ENCODE measurements at regions not wholly inside any gene's neighbourhood (a gene's known extent, or its start where the extent isn't known, plus 50 kb on each side); places are given as distances from the start of the nearest gene placed in this dataset.
"Not testable (repeated sequence)": the region's sequence is repeated elsewhere in the genome, so short reads cannot be mapped to it uniquely, and the experiment has no call there.

DNA sequence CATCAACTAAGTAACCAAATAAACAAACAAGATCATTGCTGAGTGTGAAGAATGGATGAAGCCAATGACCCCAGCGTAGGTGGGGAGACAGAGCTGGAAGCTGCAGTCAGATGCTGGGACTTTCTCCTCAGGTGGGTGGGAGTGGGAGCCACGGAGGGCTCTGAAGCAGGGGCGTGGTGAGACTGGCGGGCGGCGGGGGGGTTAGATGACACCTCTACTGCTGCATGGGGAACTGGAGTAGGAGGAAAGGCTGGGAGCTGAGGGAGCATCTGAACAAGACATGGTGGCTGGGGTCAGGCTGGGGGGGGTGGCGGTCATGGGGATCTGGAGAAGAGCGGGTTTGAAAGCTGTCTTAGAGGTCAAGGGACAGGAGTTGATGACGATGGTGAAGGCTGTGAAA lies 193.8 kb downstream of the C9orf50 start:
- POLR2A ChIA-PET, result interaction anchor here (0.6 to 0.9 kb wide), 3 partner anchors 55 to 203 kb away, joined by 3 read pairs; no protein-coding TSS in a partner anchor
- H3K4me1 Mint-ChIP-seq (ENCODE audit: insufficient read depth, unreplicated experiment), result peaks cover 4% of the 10 kb centered on the region
- CTCF ChIA-PET, result no interaction called here
- peaks cover 33% of the 10 kb centered on the region for H3K27me3 Mint-ChIP-seq (ENCODE audit: insufficient read depth, unreplicated experiment)
- no peak for DNase-seq (ENCODE audit: unreplicated experiment)
- no peaks in the 10 kb centered on the region for H3K36me3 Mint-ChIP-seq (ENCODE audit: insufficient read depth, unreplicated experiment)
- H3K27ac Mint-ChIP-seq (ENCODE audit: low read depth, unreplicated experiment), result no peak overlapping the region
- BruUV-seq (replicated peaks), result no TSS peak
- no peak overlapping the region for H3K4me3 Mint-ChIP-seq (ENCODE audit: unreplicated experiment)
- intact Hi-C loops (cut with micrococcal nuclease), result no loop called here
- no peaks in the 10 kb centered on the region for H3K9me3 Mint-ChIP-seq (ENCODE audit: unreplicated experiment)
- TF ChIP-seq, protein P1, sequence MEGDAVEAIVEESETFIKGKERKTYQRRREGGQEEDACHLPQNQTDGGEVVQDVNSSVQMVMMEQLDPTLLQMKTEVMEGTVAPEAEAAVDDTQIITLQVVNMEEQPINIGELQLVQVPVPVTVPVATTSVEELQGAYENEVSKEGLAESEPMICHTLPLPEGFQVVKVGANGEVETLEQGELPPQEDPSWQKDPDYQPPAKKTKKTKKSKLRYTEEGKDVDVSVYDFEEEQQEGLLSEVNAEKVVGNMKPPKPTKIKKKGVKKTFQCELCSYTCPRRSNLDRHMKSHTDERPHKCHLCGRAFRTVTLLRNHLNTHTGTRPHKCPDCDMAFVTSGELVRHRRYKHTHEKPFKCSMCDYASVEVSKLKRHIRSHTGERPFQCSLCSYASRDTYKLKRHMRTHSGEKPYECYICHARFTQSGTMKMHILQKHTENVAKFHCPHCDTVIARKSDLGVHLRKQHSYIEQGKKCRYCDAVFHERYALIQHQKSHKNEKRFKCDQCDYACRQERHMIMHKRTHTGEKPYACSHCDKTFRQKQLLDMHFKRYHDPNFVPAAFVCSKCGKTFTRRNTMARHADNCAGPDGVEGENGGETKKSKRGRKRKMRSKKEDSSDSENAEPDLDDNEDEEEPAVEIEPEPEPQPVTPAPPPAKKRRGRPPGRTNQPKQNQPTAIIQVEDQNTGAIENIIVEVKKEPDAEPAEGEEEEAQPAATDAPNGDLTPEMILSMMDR (IDR thresholded peaks at IDR 0.05; ENCODE audit: unreplicated experiment), result no peak

DNA sequence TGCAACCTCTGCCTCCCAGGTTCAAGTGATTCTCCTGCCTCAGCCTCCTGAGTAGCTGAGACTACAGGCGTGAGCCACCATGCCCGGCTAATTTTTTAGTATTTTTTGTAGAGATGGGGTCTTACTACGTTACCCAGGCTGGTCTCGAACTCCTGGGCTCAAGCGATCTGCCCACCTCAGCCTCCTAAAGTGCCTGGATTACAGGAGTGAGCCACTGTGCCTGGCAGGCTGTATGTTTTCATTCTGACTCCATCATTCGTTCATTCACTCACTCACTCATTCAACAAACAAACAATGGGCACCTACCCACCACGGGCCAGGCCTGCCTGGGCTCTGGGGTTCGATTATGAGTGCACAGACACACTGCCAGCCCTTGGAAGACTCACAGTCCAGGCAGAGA lies 197.1 kb downstream of the C9orf50 start:
- H3K9me3 Mint-ChIP-seq (ENCODE audit: unreplicated experiment); H3K27ac Mint-ChIP-seq (ENCODE audit: low read depth, unreplicated experiment); H3K4me3 Mint-ChIP-seq (ENCODE audit: unreplicated experiment); H3K4me1 Mint-ChIP-seq (ENCODE audit: insufficient read depth, unreplicated experiment); DNase-seq (ENCODE audit: unreplicated experiment); POLR2A ChIA-PET; CTCF ChIA-PET; BruUV-seq (replicated peaks); H3K36me3 Mint-ChIP-seq (ENCODE audit: insufficient read depth, unreplicated experiment); intact Hi-C loops (cut with micrococcal nuclease): not testable (repeated sequence)
- peaks cover 14% of the 10 kb centered on the region for H3K27me3 Mint-ChIP-seq (ENCODE audit: insufficient read depth, unreplicated experiment)

DNA sequence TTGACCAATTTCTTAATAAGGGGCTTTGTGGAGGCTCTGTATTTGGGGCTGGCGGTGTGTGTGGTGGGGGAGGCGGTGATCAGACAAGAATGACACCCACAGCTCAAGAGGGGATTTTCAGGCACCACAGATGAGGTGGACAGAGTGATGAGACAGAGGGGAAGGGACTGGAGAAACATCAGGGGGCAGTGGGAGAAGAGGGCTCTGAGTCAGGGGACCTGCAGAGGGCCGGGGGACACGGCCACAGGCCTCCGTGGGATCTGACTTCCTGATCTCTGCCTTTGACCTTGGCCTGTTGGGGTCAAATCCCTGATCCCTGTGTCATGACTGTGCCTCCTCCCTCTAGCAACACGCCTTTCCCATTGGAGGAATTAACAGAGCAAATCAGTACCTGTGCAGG lies 197.7 kb downstream of the C9orf50 start:
- H3K27me3 Mint-ChIP-seq (ENCODE audit: insufficient read depth, unreplicated experiment), result peaks cover 14% of the 10 kb centered on the region
- intact Hi-C loops (cut with micrococcal nuclease), result no loop called here
- no TSS peak for BruUV-seq (replicated peaks)
- ChIA-PET CTCF (no interaction called here), POLR2A (interaction anchor here (0.7 to 1.3 kb wide), 2 partner anchors 60 to 251 kb away, joined by 3 read pairs; no protein-coding TSS in a partner anchor)
- no peak for DNase-seq (ENCODE audit: unreplicated experiment)
- no peak overlapping the region for H3K27ac Mint-ChIP-seq (ENCODE audit: low read depth, unreplicated experiment)
- no peaks in the 10 kb centered on the region for H3K9me3 Mint-ChIP-seq (ENCODE audit: unreplicated experiment)
- H3K4me1 Mint-ChIP-seq (ENCODE audit: insufficient read depth, unreplicated experiment), result peaks cover 4% of the 10 kb centered on the region
- H3K4me3 Mint-ChIP-seq (ENCODE audit: unreplicated experiment), result no peak overlapping the region
- TF ChIP-seq, protein P1 (IDR thresholded peaks at IDR 0.05; ENCODE audit: unreplicated experiment), result no peak
- no peaks in the 10 kb centered on the region for H3K36me3 Mint-ChIP-seq (ENCODE audit: insufficient read depth, unreplicated experiment)

DNA sequence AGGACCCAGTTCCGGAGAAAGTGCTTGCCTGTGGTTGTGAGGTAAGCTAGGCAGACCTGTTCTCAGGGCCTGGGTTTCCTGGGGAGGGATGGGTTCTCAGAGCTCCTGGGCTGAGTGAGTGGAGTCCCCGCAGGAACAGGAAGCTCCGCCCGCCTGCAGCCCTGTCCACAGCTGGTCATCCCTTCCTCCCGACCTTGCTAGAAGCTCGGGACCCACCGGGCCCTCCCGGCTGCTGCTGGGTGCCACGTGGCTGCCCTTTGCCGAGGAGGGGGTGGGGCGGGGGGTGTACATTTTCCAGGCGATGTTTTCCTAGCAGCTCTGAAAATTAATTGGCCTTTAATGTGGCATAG lies 198.1 kb downstream of the C9orf50 start:
- TF ChIP-seq, protein P1 (IDR thresholded peaks at IDR 0.05; ENCODE audit: unreplicated experiment), result no peak
- Mint-ChIP-seq H3K4me3 (ENCODE audit: unreplicated experiment) (no peak overlapping the region), H3K36me3 (ENCODE audit: insufficient read depth, unreplicated experiment) (no peaks in the 10 kb centered on the region), H3K9me3 (ENCODE audit: unreplicated experiment) (no peaks in the 10 kb centered on the region), H3K27me3 (ENCODE audit: insufficient read depth, unreplicated experiment) (peaks cover 13% of the 10 kb centered on the region), H3K4me1 (ENCODE audit: insufficient read depth, unreplicated experiment) (peaks cover 4% of the 10 kb centered on the region), H3K27ac (ENCODE audit: low read depth, unreplicated experiment) (no peak overlapping the region)
- no TSS peak for BruUV-seq (replicated peaks)
- DNase-seq (ENCODE audit: unreplicated experiment), result no peak
- intact Hi-C loops (cut with micrococcal nuclease), result no loop called here
- ChIA-PET POLR2A (interaction anchor here (0.7 to 1.3 kb wide), 3 partner anchors 60 to 250 kb away, joined by 3 read pairs; no protein-coding TSS in a partner anchor), CTCF (no interaction called here)

Measured in MCF 10A (cell line).